Activated T-cell treated with anti-CD3 and anti-CD28 coated beads for 24 hours (primary cell): ENCODE measurements at regions not wholly inside any gene's neighbourhood (a gene's known extent, or its start where the extent isn't known, plus 50 kb on each side); places are given as distances from the start of the nearest gene placed in this dataset.

Experiments
- DNase-seq: peaks from one replicate; pipeline ENCODE4 v3.0.0-alpha.2; 2020; ENCODE audit warnings: low read depth

GRCh38 chr5:96024683-96025475 is 63.2 kb upstream of the ELL2 start:
- DNase-seq: no peak

GRCh38 chr5:96023518-96023917 is 61.9 kb upstream of the ELL2 start:
- DNase-seq: no peak

GRCh38 chr5:96022971-96023370 is 61.3 kb upstream of the ELL2 start:
- no peak for DNase-seq

- no peak for DNase-seq
Measured at GRCh38 chr5:96017951-96018350, 56.3 kb upstream of the ELL2 start.

- DNase-seq: no peak
Measured at GRCh38 chr5:96016216-96016615, 54.6 kb upstream of the ELL2 start.

- no peak for DNase-seq
Measured at GRCh38 chr5:96015709-96016108, 54.1 kb upstream of the ELL2 start.

GRCh38 chr5:96014395-96014794 is 52.7 kb upstream of the ELL2 start:
- no peak for DNase-seq

GRCh38 chr5:96013254-96013653 is 51.6 kb upstream of the ELL2 start:
- DNase-seq: no peak

GRCh38 chr5:96012399-96012798 is 50.7 kb upstream of the ELL2 start:
- no peak for DNase-seq
